ENCODE measurements at regions not wholly inside any gene's neighbourhood (a gene's known extent, or its start where the extent isn't known, plus 50 kb on each side); places are given as distances from the start of the nearest gene placed in this dataset.
A peak's percentile ranks its signal among the peaks of the same experiment; 100 is the strongest.

GRCh38 chr1:2941907-2942306, 79.4 kb upstream of the ACTRT2 start:
- no peak overlapping the region for H3K27ac ChIP-seq
- no peaks in the 10 kb centered on the region for H3K9me3 ChIP-seq
- no peaks in the 10 kb centered on the region for H3K4me1 ChIP-seq
- no peaks in the 10 kb centered on the region for H3K27me3 ChIP-seq
- ATAC-seq = no peak
- H3K4me3 ChIP-seq = no peak overlapping the region
- DNase-seq = no peak
- no peak for TF ChIP-seq POLR2A (IDR thresholded peaks at IDR 0.05)
- TF ChIP-seq CTCF (IDR thresholded peaks at IDR 0.05) = no peak
- H3K36me3 ChIP-seq (replicated peaks in 1 of 2; ENCODE audit: insufficient read depth in 1 of 2, low read depth in 2 of 2) = no peaks in the 10 kb centered on the region
- intact Hi-C loops (cut with DNase I) = no loop called here
- WGBS, 2 donors = 91 to 94% methylated on average over 5 to 6 of the region's 6 CpGs

GRCh38 chr1:2942410-2942809, 78.9 kb upstream of the ACTRT2 start:
- DNase-seq = no peak
- Histone ChIP-seq H3K4me3 (no peak overlapping the region), H3K9me3 (no peaks in the 10 kb centered on the region), H3K27me3 (no peaks in the 10 kb centered on the region), H3K27ac (no peak overlapping the region), H3K4me1 (no peaks in the 10 kb centered on the region), H3K36me3 (replicated peaks in 1 of 2; ENCODE audit: insufficient read depth in 1 of 2, low read depth in 2 of 2) (no peaks in the 10 kb centered on the region)
- intact Hi-C loops (cut with DNase I) = no loop called here
- no peak for ATAC-seq
- no peak for TF ChIP-seq CTCF (IDR thresholded peaks at IDR 0.05)
- TF ChIP-seq POLR2A (IDR thresholded peaks at IDR 0.05) = no peak
- WGBS, 2 donors = 73 to 95% methylated on average over 3 to 5 of the region's 5 CpGs

GRCh38 chr1:2943686-2944260, 77.5 kb upstream of the ACTRT2 start:
- Histone ChIP-seq H3K4me3 (no peak overlapping the region), H3K4me1 (no peaks in the 10 kb centered on the region), H3K27ac (no peak overlapping the region), H3K36me3 (replicated peaks in 1 of 2; ENCODE audit: insufficient read depth in 1 of 2, low read depth in 2 of 2) (no peaks in the 10 kb centered on the region), H3K9me3 (no peaks in the 10 kb centered on the region), H3K27me3 (no peaks in the 10 kb centered on the region)
- WGBS, 2 donors = 60 to 75% methylated on average over 1 to 7 of the region's 7 CpGs
- intact Hi-C loops (cut with DNase I) = no loop called here
- ATAC-seq (no peak), DNase-seq (peak in 1 of 4 donors; percentile 2)
- TF ChIP-seq CTCF (IDR thresholded peaks at IDR 0.05) = no peak
- no peak for TF ChIP-seq POLR2A (IDR thresholded peaks at IDR 0.05)

- TF ChIP-seq POLR2A (IDR thresholded peaks at IDR 0.05) (no peak), CTCF (IDR thresholded peaks at IDR 0.05) (no peak)
- ATAC-seq = no peak
- H3K36me3 ChIP-seq (replicated peaks in 1 of 2; ENCODE audit: insufficient read depth in 1 of 2, low read depth in 2 of 2) = no peaks in the 10 kb centered on the region
- no peak overlapping the region for H3K27ac ChIP-seq
- H3K4me3 ChIP-seq = no peak overlapping the region
- no peaks in the 10 kb centered on the region for H3K4me1 ChIP-seq
- intact Hi-C loops (cut with DNase I) = no loop called here
- no peaks in the 10 kb centered on the region for H3K27me3 ChIP-seq
- no peaks in the 10 kb centered on the region for H3K9me3 ChIP-seq
- 34 to 56% methylated on average over 4 of the region's 4 CpGs for WGBS, 2 donors
- no peak for DNase-seq
Measured at GRCh38 chr1:2944705-2945104, 76.6 kb upstream of the ACTRT2 start.

DNA sequence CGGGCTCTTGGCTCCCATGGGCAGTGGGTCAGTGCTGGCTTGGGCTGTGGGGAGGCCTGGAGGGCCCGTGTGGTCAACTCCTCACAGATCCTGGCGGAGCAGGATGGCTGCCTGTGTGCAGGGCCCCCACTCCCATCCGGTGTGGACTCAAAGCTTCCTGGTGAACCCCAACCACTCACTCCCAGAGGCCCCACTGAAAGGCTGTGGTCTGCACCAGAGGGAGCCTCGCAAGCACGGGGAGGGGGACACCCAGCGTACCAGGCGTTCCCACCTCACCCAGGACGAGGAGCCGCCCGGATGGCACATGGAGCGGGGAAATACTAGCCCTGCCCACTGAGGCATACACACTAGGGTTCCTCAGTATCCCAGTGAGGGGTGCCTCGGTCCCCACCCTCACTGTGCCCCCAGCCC, 75.4 kb upstream of the ACTRT2 start:
- Histone ChIP-seq H3K27ac (no peak overlapping the region), H3K36me3 (replicated peaks in 1 of 2; ENCODE audit: insufficient read depth in 1 of 2, low read depth in 2 of 2) (no peaks in the 10 kb centered on the region), H3K4me3 (no peak overlapping the region), H3K27me3 (no peaks in the 10 kb centered on the region), H3K9me3 (no peaks in the 10 kb centered on the region), H3K4me1 (no peaks in the 10 kb centered on the region)
- intact Hi-C loops (cut with DNase I) = no loop called here
- 73 to 81% methylated on average over 11 to 12 of the region's 13 CpGs for WGBS, 2 donors
- peak in 1 of 4 donors; percentile 2 for DNase-seq
- no peak for ATAC-seq
- TF ChIP-seq POLR2A (IDR thresholded peaks at IDR 0.05) (no peak), CTCF (IDR thresholded peaks at IDR 0.05) (no peak)

Measured in body of pancreas (tissue), 4 donors.